Activated naive CD8-positive, alpha-beta T cell (primary cell): ENCODE measurements at regions not wholly inside any gene's neighbourhood (a gene's known extent, or its start where the extent isn't known, plus 50 kb on each side); places are given as distances from the start of the nearest gene placed in this dataset.

ENCODE experiments used
- H3K27ac Mint-ChIP-seq: one replicate; pipeline ENCODE4 v1.8.0; 2021; ENCODE audit warnings: mixed read lengths
- H3K27me3 Mint-ChIP-seq: one replicate; pipeline ENCODE4 v1.8.0; 2021; ENCODE audit warnings: mixed read lengths
- H3K36me3 Mint-ChIP-seq: one replicate; pipeline ENCODE4 v1.8.0; 2021; ENCODE audit warnings: mixed read lengths
- H3K4me1 Mint-ChIP-seq: one replicate; pipeline ENCODE4 v1.8.0; 2021; ENCODE audit warnings: low read depth, mixed read lengths
- H3K4me3 Mint-ChIP-seq: one replicate; pipeline ENCODE4 v1.8.0; 2021; ENCODE audit warnings: mild to moderate bottlenecking, mixed read lengths
- H3K9me3 Mint-ChIP-seq: one replicate; pipeline ENCODE4 v1.8.0; 2021; ENCODE audit warnings: low read depth, mixed read lengths

DNA sequence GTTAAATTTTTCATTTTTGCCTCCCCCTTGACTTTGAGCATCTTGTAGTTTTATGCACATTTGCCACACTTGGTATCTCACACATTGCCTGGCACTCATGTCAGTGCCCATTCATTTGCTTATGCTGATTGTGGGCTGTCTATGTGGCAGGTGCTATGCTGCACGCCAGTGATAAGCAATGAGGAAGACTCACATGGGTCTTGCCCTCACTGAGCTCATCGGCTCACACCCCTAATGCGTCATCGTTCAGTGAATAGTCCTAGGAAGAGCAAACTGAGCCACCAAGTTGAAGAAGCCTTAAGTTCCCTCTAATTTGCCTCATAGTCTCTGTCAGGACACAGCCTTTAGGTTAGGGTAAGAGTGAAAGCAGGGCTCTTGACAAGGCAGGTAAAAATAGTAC, 209.4 kb upstream of the IL12B start:
- H3K27me3 Mint-ChIP-seq: peaks cover 11% of the 10 kb centered on the region
- no peak overlapping the region for H3K27ac Mint-ChIP-seq
- no peak overlapping the region for H3K4me3 Mint-ChIP-seq
- no peaks in the 10 kb centered on the region for H3K9me3 Mint-ChIP-seq
- H3K4me1 Mint-ChIP-seq: no peaks in the 10 kb centered on the region
- peaks cover 3% of the 10 kb centered on the region for H3K36me3 Mint-ChIP-seq

DNA sequence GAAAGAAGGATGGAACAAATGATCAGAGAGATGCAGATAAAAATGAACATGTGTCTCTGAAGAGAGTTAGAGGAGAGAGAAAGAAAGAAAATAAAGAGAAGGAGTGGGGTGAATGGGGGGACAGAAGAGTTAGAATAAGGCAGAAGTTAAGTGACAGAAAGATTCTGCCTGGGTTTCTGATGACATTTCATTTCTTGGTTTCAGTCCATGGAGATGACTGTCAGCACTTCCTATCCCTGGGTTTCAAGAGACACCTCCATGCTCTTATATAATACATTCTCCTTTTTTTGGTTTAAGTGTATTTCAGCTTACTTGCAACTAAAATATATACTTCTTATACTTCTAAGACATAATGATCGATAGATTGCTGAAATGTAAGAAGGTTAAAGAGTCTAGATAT, 213.0 kb upstream of the IL12B start:
- no peaks in the 10 kb centered on the region for H3K4me1 Mint-ChIP-seq
- no peak overlapping the region for H3K27ac Mint-ChIP-seq
- H3K27me3 Mint-ChIP-seq: peaks cover 10% of the 10 kb centered on the region
- H3K9me3 Mint-ChIP-seq: no peaks in the 10 kb centered on the region
- peaks cover 3% of the 10 kb centered on the region for H3K36me3 Mint-ChIP-seq
- H3K4me3 Mint-ChIP-seq: no peak overlapping the region

DNA sequence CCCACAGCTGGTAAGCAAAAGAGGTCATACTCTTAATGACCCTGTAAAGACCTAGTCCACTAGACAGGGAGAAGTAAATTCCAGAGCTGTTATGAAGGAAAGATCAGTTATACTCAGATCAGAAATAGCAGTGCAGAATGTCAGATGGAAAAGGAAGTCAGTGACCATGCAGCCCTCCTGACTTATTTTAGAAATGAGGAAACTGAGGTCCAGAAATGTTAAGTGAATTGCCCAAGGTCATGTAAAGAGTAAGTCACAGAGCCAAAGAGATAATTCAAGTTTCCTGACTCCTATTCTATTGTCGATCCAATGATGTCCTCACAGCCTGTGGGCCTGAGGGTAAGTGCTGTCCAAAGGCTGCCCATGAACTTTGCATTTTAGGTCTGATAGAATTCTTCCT, 214.9 kb upstream of the IL12B start:
- peaks cover 10% of the 10 kb centered on the region for H3K27me3 Mint-ChIP-seq
- H3K27ac Mint-ChIP-seq: no peak overlapping the region
- H3K36me3 Mint-ChIP-seq: peaks cover 3% of the 10 kb centered on the region
- no peak overlapping the region for H3K4me3 Mint-ChIP-seq
- no peaks in the 10 kb centered on the region for H3K4me1 Mint-ChIP-seq
- no peaks in the 10 kb centered on the region for H3K9me3 Mint-ChIP-seq

DNA sequence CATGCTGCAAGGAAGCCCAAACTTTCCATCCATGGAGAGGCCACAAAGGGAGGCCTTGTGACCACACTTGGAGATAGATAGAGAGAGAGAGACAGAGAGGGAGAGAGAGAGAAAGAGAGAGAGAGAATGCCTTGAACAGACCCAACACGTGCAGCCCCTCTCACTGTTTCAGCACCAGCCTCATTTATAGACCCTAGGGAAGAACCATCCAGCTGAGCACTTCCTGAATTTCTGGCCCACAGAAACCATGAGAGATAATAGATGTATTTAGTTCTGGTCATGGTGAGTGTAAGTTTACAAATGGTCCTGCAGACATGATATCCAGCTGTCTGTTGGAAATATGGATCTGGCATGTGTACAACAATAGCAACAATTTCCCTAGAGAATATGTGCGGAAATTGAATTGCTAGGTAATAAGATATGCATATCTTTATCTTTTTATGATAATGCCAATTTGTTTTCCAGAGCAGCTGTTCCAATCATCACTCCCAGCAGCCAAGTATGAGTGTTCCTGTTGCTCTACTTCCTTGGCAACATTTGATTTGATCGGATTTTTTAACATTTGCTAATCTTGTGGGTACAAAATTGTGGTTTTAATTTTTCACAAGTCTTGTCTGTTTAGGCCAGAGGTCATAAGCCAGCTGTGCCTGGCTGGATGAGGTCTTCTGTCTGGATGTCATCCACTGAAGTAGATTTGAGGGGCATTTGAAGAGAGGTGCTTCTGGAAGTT, 217.3 kb upstream of the IL12B start:
- Mint-ChIP-seq H3K9me3 (no peaks in the 10 kb centered on the region), H3K27me3 (peaks cover 8% of the 10 kb centered on the region), H3K4me3 (no peak overlapping the region), H3K4me1 (no peaks in the 10 kb centered on the region), H3K36me3 (no peaks in the 10 kb centered on the region), H3K27ac (no peak overlapping the region)

DNA sequence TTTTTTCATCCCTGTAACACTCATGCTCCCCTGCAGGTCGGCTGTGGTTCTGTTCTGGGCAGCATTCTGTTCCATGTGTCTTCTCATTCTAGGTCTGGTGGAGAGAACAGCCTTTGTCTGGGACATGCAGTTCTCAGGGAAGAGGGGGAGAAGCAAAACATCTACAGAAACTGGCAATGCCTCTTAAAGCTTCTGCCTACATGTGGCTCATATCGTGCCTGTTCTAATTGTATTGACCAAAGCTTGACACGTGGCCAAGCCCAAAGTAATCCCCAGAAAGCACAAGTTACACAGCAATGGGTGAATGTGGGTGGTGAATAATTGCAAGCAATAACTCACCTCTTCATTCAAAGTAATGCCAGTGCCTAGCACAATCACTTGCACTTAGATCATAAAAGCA, 218.2 kb upstream of the IL12B start:
- H3K36me3 Mint-ChIP-seq: no peaks in the 10 kb centered on the region
- peaks cover 8% of the 10 kb centered on the region for H3K27me3 Mint-ChIP-seq
- no peaks in the 10 kb centered on the region for H3K9me3 Mint-ChIP-seq
- no peak overlapping the region for H3K4me3 Mint-ChIP-seq
- no peak overlapping the region for H3K27ac Mint-ChIP-seq
- H3K4me1 Mint-ChIP-seq: no peaks in the 10 kb centered on the region

DNA sequence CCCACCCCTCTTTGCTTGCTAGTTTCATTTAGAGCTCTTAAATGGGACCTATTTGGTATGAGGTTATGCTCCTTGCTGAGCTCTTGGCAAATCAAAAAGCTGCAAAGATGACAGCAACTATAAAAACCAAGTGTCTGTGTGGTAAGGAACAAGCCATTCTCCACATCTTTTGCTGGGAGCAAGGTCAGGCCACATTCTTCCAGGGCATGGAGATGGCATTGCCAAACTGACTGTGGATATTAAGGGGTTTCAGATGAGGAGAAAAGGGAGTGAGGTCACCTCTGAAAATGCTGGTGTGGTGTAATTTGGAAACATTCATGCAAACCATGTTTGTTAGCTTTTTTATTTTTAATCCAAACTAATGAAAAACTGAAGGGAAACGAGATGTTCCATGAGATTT, 218.8 kb upstream of the IL12B start:
- H3K27me3 Mint-ChIP-seq: peaks cover 8% of the 10 kb centered on the region
- no peaks in the 10 kb centered on the region for H3K36me3 Mint-ChIP-seq
- no peaks in the 10 kb centered on the region for H3K4me1 Mint-ChIP-seq
- H3K4me3 Mint-ChIP-seq: no peak overlapping the region
- H3K9me3 Mint-ChIP-seq: no peaks in the 10 kb centered on the region
- H3K27ac Mint-ChIP-seq: no peak overlapping the region

DNA sequence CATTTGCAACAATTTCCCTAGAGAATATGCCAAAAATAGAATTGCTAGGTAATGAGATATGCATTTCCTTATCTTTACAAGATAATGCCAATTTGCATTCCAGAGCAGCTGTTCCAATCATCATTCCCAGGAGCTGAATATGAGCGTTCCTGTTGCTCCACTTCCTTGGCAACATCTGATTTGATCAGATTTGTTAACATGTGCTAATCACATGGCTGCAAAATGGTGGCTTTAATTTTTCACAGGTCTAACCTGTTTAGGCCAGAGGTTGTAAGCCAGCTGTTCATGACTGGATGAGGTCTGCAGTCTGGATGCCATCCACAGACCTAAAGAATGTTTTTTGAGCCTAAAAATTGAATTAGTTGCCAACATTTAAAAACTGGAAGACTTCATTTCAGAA, 220.7 kb upstream of the IL12B start:
- Mint-ChIP-seq H3K36me3 (no peaks in the 10 kb centered on the region), H3K4me1 (no peaks in the 10 kb centered on the region), H3K27ac (no peak overlapping the region), H3K9me3 (no peaks in the 10 kb centered on the region), H3K4me3 (no peak overlapping the region), H3K27me3 (peaks cover 8% of the 10 kb centered on the region)

DNA sequence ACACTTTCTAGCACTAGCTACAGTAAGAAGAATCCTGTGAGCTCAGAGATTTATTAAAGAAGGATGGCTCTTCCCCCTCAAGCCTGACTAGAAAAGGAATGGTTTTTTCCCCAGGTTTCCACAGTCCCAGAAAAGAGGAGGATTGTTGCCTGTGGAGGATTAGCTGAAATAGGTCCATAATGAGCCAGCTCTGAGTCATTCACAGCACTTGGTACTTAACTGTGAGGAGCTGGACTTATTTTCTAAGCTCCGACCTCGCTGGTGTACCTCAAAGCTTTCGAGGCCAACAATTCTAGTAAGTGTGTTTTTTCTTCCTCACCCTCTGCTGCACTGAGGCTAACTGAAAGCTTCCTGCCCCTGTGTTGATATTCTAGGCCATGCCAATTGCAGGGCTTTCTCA, 222.5 kb upstream of the IL12B start:
- H3K36me3 Mint-ChIP-seq: no peaks in the 10 kb centered on the region
- H3K9me3 Mint-ChIP-seq: no peaks in the 10 kb centered on the region
- no peak overlapping the region for H3K27ac Mint-ChIP-seq
- H3K27me3 Mint-ChIP-seq: peaks cover 5% of the 10 kb centered on the region
- no peak overlapping the region for H3K4me3 Mint-ChIP-seq
- H3K4me1 Mint-ChIP-seq: no peaks in the 10 kb centered on the region

DNA sequence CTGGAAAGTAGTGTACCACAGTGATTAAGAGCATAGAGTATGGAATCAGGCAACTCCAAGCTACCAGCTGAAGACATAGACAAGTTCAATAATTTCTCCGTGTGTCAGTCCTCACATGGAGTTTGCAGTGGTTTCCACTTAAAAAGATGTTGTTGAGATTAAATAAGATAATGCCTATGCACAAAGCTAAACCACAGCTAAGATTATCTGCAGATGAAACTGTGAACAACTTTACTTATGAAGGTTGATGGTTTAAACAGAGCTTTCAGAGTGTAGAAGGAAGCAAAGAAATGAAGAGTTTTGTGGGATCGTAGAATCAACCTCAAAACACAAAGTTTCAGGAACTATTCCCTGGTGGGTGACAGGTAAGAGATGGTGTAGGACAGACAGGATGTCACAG, 223.5 kb upstream of the IL12B start:
- H3K4me1 Mint-ChIP-seq: no peaks in the 10 kb centered on the region
- H3K9me3 Mint-ChIP-seq: no peaks in the 10 kb centered on the region
- H3K27ac Mint-ChIP-seq: no peak overlapping the region
- H3K36me3 Mint-ChIP-seq: no peaks in the 10 kb centered on the region
- H3K27me3 Mint-ChIP-seq: peaks cover 2% of the 10 kb centered on the region
- H3K4me3 Mint-ChIP-seq: no peak overlapping the region

DNA sequence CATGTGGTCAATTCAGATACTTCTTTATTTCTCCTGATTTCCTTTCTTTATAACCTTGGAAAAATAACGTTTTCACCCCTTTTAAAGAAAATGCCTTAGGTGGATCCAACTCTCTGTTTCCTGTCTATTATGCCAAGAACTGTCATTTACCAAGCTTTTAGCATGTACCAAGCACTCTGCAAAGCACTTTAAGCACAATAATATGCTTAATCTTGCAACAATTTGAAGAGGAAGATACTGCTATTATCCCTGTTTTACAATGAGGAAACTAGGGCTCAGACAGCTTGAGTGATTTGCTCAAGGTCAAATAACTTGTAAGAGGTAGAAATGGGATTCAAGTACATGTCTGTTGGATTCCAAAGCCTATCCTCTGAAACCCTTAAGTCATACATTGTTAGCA, 224.8 kb upstream of the IL12B start:
- H3K36me3 Mint-ChIP-seq: no peaks in the 10 kb centered on the region
- H3K27me3 Mint-ChIP-seq: peaks cover 5% of the 10 kb centered on the region
- H3K9me3 Mint-ChIP-seq: no peaks in the 10 kb centered on the region
- H3K27ac Mint-ChIP-seq: no peak overlapping the region
- H3K4me1 Mint-ChIP-seq: no peaks in the 10 kb centered on the region
- no peak overlapping the region for H3K4me3 Mint-ChIP-seq

DNA sequence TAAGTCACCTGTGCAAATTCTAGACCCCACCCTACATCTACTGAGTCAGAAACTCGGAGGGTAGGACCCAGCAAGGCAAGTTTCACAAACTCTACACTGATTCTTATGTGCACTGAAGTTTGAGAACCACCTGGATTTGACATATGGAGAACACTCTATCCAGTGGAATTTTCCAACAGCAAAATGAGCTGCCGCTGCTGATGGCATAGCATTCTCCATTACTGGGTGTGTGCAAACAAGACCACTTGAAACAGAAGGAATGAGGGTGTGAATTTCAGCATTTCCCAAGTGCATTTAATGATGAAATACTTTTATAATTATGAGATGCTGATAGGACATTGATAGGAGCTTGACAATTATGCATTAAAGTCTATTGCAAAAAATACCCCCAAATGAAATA, 229.1 kb upstream of the IL12B start:
- no peaks in the 10 kb centered on the region for H3K4me1 Mint-ChIP-seq
- peaks cover 5% of the 10 kb centered on the region for H3K27me3 Mint-ChIP-seq
- H3K9me3 Mint-ChIP-seq: no peaks in the 10 kb centered on the region
- H3K4me3 Mint-ChIP-seq: no peak overlapping the region
- H3K27ac Mint-ChIP-seq: no peak overlapping the region
- no peaks in the 10 kb centered on the region for H3K36me3 Mint-ChIP-seq

DNA sequence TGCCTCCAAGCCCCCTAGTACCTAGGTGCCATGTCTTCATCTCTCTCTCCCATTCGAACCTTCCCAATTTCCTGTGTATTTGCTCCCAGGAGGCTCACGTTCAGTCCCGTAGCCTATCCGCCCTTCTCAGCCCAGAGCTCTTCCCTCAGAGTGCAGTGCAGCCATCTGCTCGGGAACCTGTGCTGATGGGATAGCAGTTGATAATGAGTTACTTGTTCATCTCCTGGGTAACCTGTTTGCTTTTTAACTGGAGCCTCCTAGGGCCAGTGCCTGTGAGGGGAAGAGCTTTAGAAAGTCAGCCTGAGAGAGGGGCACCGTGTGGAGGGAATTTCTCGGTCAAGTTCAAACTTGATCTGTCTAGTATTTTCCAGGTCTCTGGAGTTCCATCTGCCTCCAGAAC, 229.8 kb upstream of the IL12B start:
- no peak overlapping the region for H3K27ac Mint-ChIP-seq

DNA sequence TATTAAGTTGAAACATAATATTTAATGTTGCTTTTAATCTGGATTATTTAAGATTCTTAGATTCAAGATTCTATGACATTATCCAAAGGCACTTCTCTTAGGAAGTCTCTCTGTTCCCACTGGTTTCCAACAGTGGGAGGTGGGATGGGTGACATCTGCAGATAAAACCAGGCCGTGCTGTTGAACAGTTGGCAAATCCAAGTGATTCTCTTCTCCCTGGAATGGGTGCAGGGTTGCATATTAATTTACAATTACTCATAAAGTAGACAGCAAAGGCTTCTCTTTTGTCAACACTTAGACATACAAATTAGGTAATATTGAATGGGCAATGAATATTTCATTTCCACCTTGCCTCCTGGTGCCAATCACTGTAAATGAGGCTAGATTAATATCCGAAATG, 233.7 kb upstream of the IL12B start:
- peaks cover 3% of the 10 kb centered on the region for H3K27me3 Mint-ChIP-seq
- no peak overlapping the region for H3K4me3 Mint-ChIP-seq
- H3K36me3 Mint-ChIP-seq: no peaks in the 10 kb centered on the region
- no peak overlapping the region for H3K27ac Mint-ChIP-seq
- H3K4me1 Mint-ChIP-seq: no peaks in the 10 kb centered on the region
- no peaks in the 10 kb centered on the region for H3K9me3 Mint-ChIP-seq

More for the DNA sequence above, 229.8 kb upstream of the IL12B start:
- Mint-ChIP-seq H3K4me3 (no peak overlapping the region), H3K9me3 (no peaks in the 10 kb centered on the region), H3K36me3 (no peaks in the 10 kb centered on the region), H3K27me3 (peaks cover 5% of the 10 kb centered on the region), H3K4me1 (no peaks in the 10 kb centered on the region)

DNA sequence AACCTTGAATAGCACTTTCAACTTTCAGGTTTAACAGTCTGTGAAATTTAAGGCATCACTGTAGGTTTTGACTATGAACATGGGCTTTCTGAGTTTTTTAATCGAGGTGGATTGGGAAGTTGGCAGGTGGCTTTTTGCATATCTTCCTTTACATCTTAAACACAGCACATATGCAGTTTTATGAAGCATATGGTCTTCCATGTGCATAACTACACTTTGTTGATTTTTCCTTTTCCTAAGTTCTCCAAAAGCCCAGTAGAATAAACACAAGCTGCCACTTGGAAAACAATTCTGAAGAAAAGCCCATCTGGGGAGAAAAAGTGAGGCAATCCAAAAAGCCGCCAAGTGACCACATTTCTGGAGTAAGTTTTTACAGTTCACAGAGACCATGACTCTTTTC, 236.5 kb upstream of the IL12B start:
- H3K36me3 Mint-ChIP-seq: no peaks in the 10 kb centered on the region

DNA sequence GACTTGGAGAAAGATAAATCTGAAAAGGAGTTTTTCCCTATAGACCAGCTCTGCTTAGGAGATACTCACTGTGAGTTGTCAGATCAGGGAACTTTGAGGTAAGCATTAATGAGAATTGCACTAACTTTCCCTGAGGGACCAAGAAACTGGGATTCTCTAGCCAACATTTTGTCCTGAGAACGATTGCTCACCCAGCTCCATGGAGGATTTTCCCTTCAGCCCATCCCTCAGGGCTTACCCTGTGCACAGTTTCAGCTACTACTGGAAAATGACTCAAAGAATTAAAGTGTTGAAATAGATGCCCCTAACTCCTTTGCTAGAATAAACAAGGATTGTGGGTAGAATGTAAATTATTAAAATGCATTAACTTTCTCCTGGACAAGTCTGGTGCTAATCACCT, 237.2 kb upstream of the IL12B start:
- Mint-ChIP-seq H3K36me3 (no peaks in the 10 kb centered on the region), H3K27me3 (no peaks in the 10 kb centered on the region), H3K9me3 (no peaks in the 10 kb centered on the region), H3K4me3 (no peak overlapping the region), H3K4me1 (no peaks in the 10 kb centered on the region), H3K27ac (no peak overlapping the region)

More for the DNA sequence above, 236.5 kb upstream of the IL12B start:
- H3K27me3 Mint-ChIP-seq: no peaks in the 10 kb centered on the region
- no peak overlapping the region for H3K27ac Mint-ChIP-seq
- no peaks in the 10 kb centered on the region for H3K4me1 Mint-ChIP-seq
- H3K9me3 Mint-ChIP-seq: no peaks in the 10 kb centered on the region
- no peak overlapping the region for H3K4me3 Mint-ChIP-seq

DNA sequence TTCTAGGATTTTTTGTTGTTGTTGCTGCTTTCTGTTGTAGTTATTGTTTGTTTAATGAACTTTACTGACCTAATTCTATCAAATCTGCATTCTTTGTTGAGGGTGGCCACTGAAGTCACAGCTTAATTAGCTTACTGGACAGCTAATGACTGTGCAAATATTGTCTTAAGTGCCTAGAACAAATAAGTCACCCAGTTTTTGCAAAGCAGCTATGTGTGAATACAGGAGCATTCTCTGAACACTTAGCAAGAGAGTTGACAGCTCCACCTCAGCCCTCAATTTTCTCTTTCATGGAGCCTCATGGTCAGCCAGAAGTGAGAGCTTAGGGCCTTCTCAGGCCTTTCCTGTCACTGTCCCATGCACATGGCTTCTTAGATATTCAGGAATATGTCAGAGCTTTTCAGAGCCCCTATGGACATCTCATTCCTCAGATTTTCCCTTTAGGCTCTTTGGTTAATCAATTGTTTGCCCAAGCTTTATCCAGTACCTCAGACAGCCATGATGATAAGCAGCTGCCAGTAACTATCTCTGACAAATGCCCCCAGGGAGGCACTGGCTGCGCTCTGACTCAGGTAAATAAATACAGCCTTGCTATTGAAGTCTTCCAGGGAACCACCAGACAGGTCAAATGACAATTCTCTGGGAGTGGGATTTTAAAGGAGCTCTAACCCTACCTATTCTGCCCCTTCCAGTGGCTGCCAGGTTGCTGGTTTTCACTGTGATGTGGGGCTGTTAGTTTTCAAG, 241.4 kb upstream of the IL12B start:
- Mint-ChIP-seq H3K27me3 (peaks cover 8% of the 10 kb centered on the region), H3K27ac (no peak overlapping the region), H3K4me3 (no peak overlapping the region), H3K36me3 (no peaks in the 10 kb centered on the region), H3K4me1 (no peaks in the 10 kb centered on the region), H3K9me3 (no peaks in the 10 kb centered on the region)
